HG02678 (cell line): ENCODE measurements at regions not wholly inside any gene's neighbourhood (a gene's known extent, or its start where the extent isn't known, plus 50 kb on each side); places are given as distances from the start of the nearest gene placed in this dataset.

ENCODE experiments used
- ATAC-seq: cut with Tn5 transposase; IDR thresholded peaks from one replicate; pipeline ENCODE4 v1.9.1; 2021; ENCODE audit warnings: mild to moderate bottlenecking, moderate library complexity; ENCODE audit not compliant: unreplicated experiment

- no peak for ATAC-seq
Measured at GRCh38 chr10:83926606-83927005, 212.7 kb upstream of the GHITM start.

GRCh38 chr10:83927166-83927565 is 212.1 kb upstream of the GHITM start:
- no peak for ATAC-seq

- ATAC-seq = no peak
Measured at GRCh38 chr10:83929399-83929798, 209.9 kb upstream of the GHITM start.

GRCh38 chr10:83931669-83932068 is 207.6 kb upstream of the GHITM start:
- ATAC-seq = no peak

GRCh38 chr10:83932245-83932644 is 207.1 kb upstream of the GHITM start:
- ATAC-seq = no peak

GRCh38 chr10:83934062-83934461 is 205.2 kb upstream of the GHITM start:
- ATAC-seq = no peak

GRCh38 chr10:83934641-83935338 is 204.5 kb upstream of the GHITM start:
- no peak for ATAC-seq

GRCh38 chr10:83935339-83935736 is 204.0 kb upstream of the GHITM start:
- no peak for ATAC-seq

GRCh38 chr10:83935911-83936310 is 203.4 kb upstream of the GHITM start:
- ATAC-seq = no peak

- no peak for ATAC-seq
Measured at GRCh38 chr10:83937161-83937560, 202.1 kb upstream of the GHITM start.

GRCh38 chr10:83937826-83938225 is 201.5 kb upstream of the GHITM start:
- ATAC-seq = no peak

- ATAC-seq = no peak
Measured at GRCh38 chr10:83941189-83941588, 198.1 kb upstream of the GHITM start.

- no peak for ATAC-seq
Measured at GRCh38 chr10:83942410-83942809, 196.9 kb upstream of the GHITM start.

GRCh38 chr10:83943049-83943448 is 196.3 kb upstream of the GHITM start:
- ATAC-seq = no peak

GRCh38 chr10:83943920-83944319 is 195.4 kb upstream of the GHITM start:
- no peak for ATAC-seq

GRCh38 chr10:83945982-83946718 is 193.2 kb upstream of the GHITM start:
- ATAC-seq = no peak

- no peak for ATAC-seq
Measured at GRCh38 chr10:83952314-83952713, 187.0 kb upstream of the GHITM start.

GRCh38 chr10:83953589-83953988 is 185.7 kb upstream of the GHITM start:
- no peak for ATAC-seq

- ATAC-seq = no peak
Measured at GRCh38 chr10:83954193-83954799, 185.0 kb upstream of the GHITM start.

- no peak for ATAC-seq
Measured at GRCh38 chr10:83955406-83955805, 183.9 kb upstream of the GHITM start.

- no peak for ATAC-seq
Measured at GRCh38 chr10:83957168-83957947, 182.0 kb upstream of the GHITM start.
